ENCODE measurements at regions not wholly inside any gene's neighbourhood (a gene's known extent, or its start where the extent isn't known, plus 50 kb on each side); places are given as distances from the start of the nearest gene placed in this dataset.

DNA sequence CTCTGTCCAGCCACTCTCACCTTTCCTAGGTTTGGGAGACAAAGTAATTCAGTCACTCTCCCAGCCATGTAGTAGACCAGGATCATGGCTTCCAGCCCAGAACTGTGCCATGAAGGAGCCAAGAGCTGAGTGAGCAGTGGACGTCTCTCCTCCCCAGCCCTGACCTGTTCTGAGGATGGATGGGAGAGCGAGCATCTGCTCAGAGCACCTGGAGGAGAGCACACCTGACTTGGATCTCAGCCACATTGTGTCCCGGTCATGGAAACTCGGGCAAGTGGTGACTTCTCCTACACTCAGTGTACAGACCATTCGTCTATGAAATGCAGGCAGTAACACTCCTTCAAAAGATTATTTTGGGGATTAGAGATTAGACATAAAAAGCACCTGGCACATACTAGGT is 299.7 kb downstream of the TNS1 start:
- no peak for TF ChIP-seq POLR2A (IDR thresholded peaks at IDR 0.05; ENCODE audit: low read depth, low read length)
- TF ChIP-seq POLR2AphosphoS5 (IDR thresholded peaks at IDR 0.05; ENCODE audit: low read depth, low read length) = no peak
- TF ChIP-seq SPI1 (IDR thresholded peaks at IDR 0.05; ENCODE audit: low read depth, low read length) = no peak
- TF ChIP-seq TAF1 (IDR thresholded peaks at IDR 0.05; ENCODE audit: low read depth, low read length) = no peak
